CD14-positive monocyte (primary cell): ENCODE measurements at regions not wholly inside any gene's neighbourhood (a gene's known extent, or its start where the extent isn't known, plus 50 kb on each side); places are given as distances from the start of the nearest gene placed in this dataset.

Experiments used
- DNase-seq, 3 donors: peaks; one replicate each; pipeline ENCODE4 v3.0.0-alpha.2; 2011 to 2022
- H2AFZ ChIP-seq: 2 replicates; pipeline ENCODE4 v1.6.0; 2012; ENCODE audit warnings: mild to moderate bottlenecking, low read depth, low read length, inconsistent platforms; ENCODE audit not compliant: insufficient read depth, poor library complexity, severe bottlenecking
- H3K27ac ChIP-seq, 2 donors: 1 replicate in 1 of 2; 2 replicates in 1 of 2; pipeline ENCODE4 v1.5.1; 2012 to 2013; ENCODE audit warnings: low read length in 2 of 2, control low read depth in 1 of 2, inconsistent platforms in 1 of 2, low read depth in 1 of 2, mild to moderate bottlenecking in 1 of 2
- H3K27me3 ChIP-seq, 2 donors: one replicate each; pipeline versions ENCODE4 v1.6.0 to v1.6.1; 2011 to 2013; ENCODE audit warnings: low read length in 2 of 2; ENCODE audit not compliant: control insufficient read depth in 2 of 2, insufficient read depth in 2 of 2
- H3K36me3 ChIP-seq, 2 donors: replicated peaks in 1 of 2; 1 replicate in 1 of 2; 2 replicates in 1 of 2; pipeline versions ENCODE4 v1.5.1 to v1.6.1; 2012 to 2013; ENCODE audit warnings: low read length in 2 of 2, control low read depth in 1 of 2, inconsistent platforms in 1 of 2, mild to moderate bottlenecking in 1 of 2; ENCODE audit not compliant: insufficient read depth in 2 of 2, control insufficient read depth in 1 of 2
- H3K4me1 ChIP-seq, 2 donors: 1 replicate in 1 of 2; 2 replicates in 1 of 2; pipeline versions ENCODE4 v1.5.1 to v1.6.1; 2012 to 2013; ENCODE audit warnings: low read length in 2 of 2, control low read depth in 1 of 2, inconsistent platforms in 1 of 2, mild to moderate bottlenecking in 1 of 2, moderate library complexity in 1 of 2; ENCODE audit not compliant: insufficient read depth in 2 of 2, control insufficient read depth in 1 of 2
- H3K4me2 ChIP-seq: replicated peaks from 2 replicates; pipeline ENCODE3; 2012; ENCODE audit warnings: low read length, moderate library complexity, mild to moderate bottlenecking; ENCODE audit not compliant: poor library complexity, severe bottlenecking; ENCODE audit errors: extremely low read depth
- H3K4me3 ChIP-seq, 3 experiments: fragments of 200-600 bp in 1 of 3; sonication (generic) in 1 of 3; replicated peaks in 1 of 3; 1 replicate in 2 of 3; 2 replicates in 1 of 3; pipeline ENCODE4 v1.5.1; 2011 to 2013; ENCODE audit warnings: low read length in 3 of 3, mild to moderate bottlenecking in 3 of 3, control low read depth in 2 of 3, low read depth in 2 of 3, inconsistent platforms in 1 of 3, moderate library complexity in 1 of 3
- H3K79me2 ChIP-seq: 2 replicates; pipeline ENCODE4 v1.6.0; 2012; ENCODE audit warnings: mild to moderate bottlenecking, control low read depth, inconsistent platforms, low read length, moderate library complexity; ENCODE audit not compliant: insufficient read depth
- H3K9ac ChIP-seq: 2 replicates; pipeline ENCODE4 v1.6.0; 2017; ENCODE audit warnings: low read length, mild to moderate bottlenecking; ENCODE audit not compliant: insufficient read depth, poor library complexity, severe bottlenecking
- H3K9me3 ChIP-seq, 2 donors: replicated peaks in 1 of 2; 1 replicate in 1 of 2; 2 replicates in 1 of 2; pipeline versions ENCODE4 v1.5.1 to v1.6.1; 2012 to 2013; ENCODE audit warnings: low read length in 2 of 2, control low read depth in 1 of 2; ENCODE audit not compliant: control insufficient read depth in 1 of 2, insufficient read depth in 1 of 2
- H4K20me1 ChIP-seq: 2 replicates; pipeline ENCODE4 v1.6.0; 2012; ENCODE audit warnings: mild to moderate bottlenecking, low read length, control low read depth, moderate library complexity; ENCODE audit not compliant: insufficient read depth
- H3K27ac Mint-ChIP-seq, 7 donors: one replicate each; pipeline ENCODE4 v1.8.0; 2020; ENCODE audit warnings: mild to moderate bottlenecking in 7 of 7, mixed read lengths in 7 of 7, moderate library complexity in 6 of 7, inconsistent platforms in 2 of 7
- H3K27me3 Mint-ChIP-seq, 3 donors: one replicate each; pipeline ENCODE4 v1.8.0; 2021 to 2022; ENCODE audit warnings: low read depth in 3 of 3, mild to moderate bottlenecking in 3 of 3, mixed read lengths in 3 of 3, moderate library complexity in 3 of 3, inconsistent platforms in 1 of 3
- H3K36me3 Mint-ChIP-seq, 2 donors: one replicate each; pipeline ENCODE4 v1.8.0; 2020; ENCODE audit warnings: mixed read lengths in 2 of 2, inconsistent platforms in 1 of 2, mild to moderate bottlenecking in 1 of 2
- H3K4me1 Mint-ChIP-seq: one replicate; pipeline ENCODE4 v1.8.0; 2020; ENCODE audit warnings: mild to moderate bottlenecking, mixed read lengths
- H3K4me3 Mint-ChIP-seq, 2 donors: one replicate each; pipeline ENCODE4 v1.8.0; 2020; ENCODE audit warnings: mild to moderate bottlenecking in 2 of 2, mixed read lengths in 2 of 2, moderate library complexity in 1 of 2
- H3K9me3 Mint-ChIP-seq, 7 donors: one replicate each; pipeline ENCODE4 v1.8.0; 2020 to 2022; ENCODE audit warnings: mixed read lengths in 7 of 7, mild to moderate bottlenecking in 6 of 7, moderate library complexity in 6 of 7, inconsistent platforms in 2 of 7
- CTCF ChIP-seq: fragments of 200-600 bp; IDR thresholded peaks from one replicate; pipeline ENCODE4 v1.8.0; 2022; ENCODE audit warnings: antibody characterized with exemption, mild to moderate bottlenecking
- WGBS: methylation state at CpG from one replicate; pipeline ENCODE4 v1.1.5; 2013; ENCODE audit warnings: missing lambda C conversion rate; ENCODE audit not compliant: insufficient coverage; 5-methylcytosine and 5-hydroxymethylcytosine counted together
- intact Hi-C, 2 donors: fragments of 100-400 bp; cut with micrococcal nuclease; formaldehyde crosslinking; loops; one replicate each; pipeline versions ENCODE4 v1.15.0 to v1.15.1; 2023

GRCh38 chr3:115420086-115420485 lies 203.2 kb upstream of the GAP43 start:
- Mint-ChIP-seq H3K4me3 (no peak overlapping the region), H3K27ac (no peak overlapping the region), H3K36me3 (no peaks in the 10 kb centered on the region), H3K4me1 (no peaks in the 10 kb centered on the region), H3K9me3 (peaks cover 0 to 2% (median 0%) of the 10 kb centered on the region in 7 donors), H3K27me3 (no peaks in the 10 kb centered on the region)
- Histone ChIP-seq H3K9ac (no peak overlapping the region), H3K27me3 (no peaks in the 10 kb centered on the region), H2AFZ (no peak overlapping the region), H3K4me3 (no peak overlapping the region), H3K36me3 (no peaks in the 10 kb centered on the region), H3K27ac (no peak overlapping the region), H3K9me3 (no peaks in the 10 kb centered on the region), H3K79me2 (no peaks in the 10 kb centered on the region), H3K4me1 (no peaks in the 10 kb centered on the region), H3K4me2 (no peak overlapping the region), H4K20me1 (no peaks in the 10 kb centered on the region)
- no peak for DNase-seq
- no peak for TF ChIP-seq CTCF
- WGBS: no CpG with 5 or more reads among the region's 1 CpG
- intact Hi-C loops: no loop called here

- Mint-ChIP-seq H3K9me3 (peaks cover 0 to 3% (median 0%) of the 10 kb centered on the region in 7 donors), H3K4me1 (no peaks in the 10 kb centered on the region), H3K27ac (no peak overlapping the region), H3K27me3 (peaks cover 0 to 1% (median 0%) of the 10 kb centered on the region in 3 donors), H3K36me3 (no peaks in the 10 kb centered on the region), H3K4me3 (no peak overlapping the region)
- H2AFZ ChIP-seq: no peak overlapping the region
- no peaks in the 10 kb centered on the region for H3K79me2 ChIP-seq
- no peaks in the 10 kb centered on the region for H3K27me3 ChIP-seq
- H3K36me3 ChIP-seq: no peaks in the 10 kb centered on the region
- H3K4me1 ChIP-seq: no peaks in the 10 kb centered on the region
- H3K4me2 ChIP-seq: no peak overlapping the region
- H3K27ac ChIP-seq: no peak overlapping the region
- no peak overlapping the region for H3K9ac ChIP-seq
- H4K20me1 ChIP-seq: no peaks in the 10 kb centered on the region
- no peak for DNase-seq
- H3K4me3 ChIP-seq: no peak overlapping the region
- no peaks in the 10 kb centered on the region for H3K9me3 ChIP-seq
- no peak for TF ChIP-seq CTCF
- intact Hi-C loops: no loop called here
- no CpG with 5 or more reads among the region's 1 CpG for WGBS
Observed at GRCh38 chr3:115423170-115423569, 200.1 kb upstream of the GAP43 start.
